DND-41 (cell line): ENCODE measurements at regions not wholly inside any gene's neighbourhood (a gene's known extent, or its start where the extent isn't known, plus 50 kb on each side); places are given as distances from the start of the nearest gene placed in this dataset.

Experiments used
- ATAC-seq: fragments of 200-7000 bp; cut with Tn5 transposase; 3 replicates; pipeline ENCODE4 v1.9.1; 2021; ENCODE audit warnings: low read depth; ENCODE audit not compliant: insufficient read depth
- DNase-seq: peaks from one replicate; pipeline ENCODE4 v3.0.0-alpha.2; 2020
- H2AFZ ChIP-seq: 2 replicates; pipeline ENCODE4 v1.6.0; 2012; ENCODE audit warnings: low read depth, low read length
- H3K27ac ChIP-seq: 2 replicates; pipeline ENCODE4 v1.5.1; 2012; ENCODE audit warnings: low read length, inconsistent platforms
- H3K27me3 ChIP-seq: fragments of 200-600 bp; sonication (generic); 2 replicates; pipeline ENCODE4 v1.6.0; 2012; ENCODE audit warnings: low read length, mild to moderate bottlenecking, inconsistent platforms; ENCODE audit not compliant: insufficient read depth, poor library complexity
- H3K36me3 ChIP-seq: 2 replicates; pipeline ENCODE4 v1.5.1; 2012; ENCODE audit warnings: low read length, inconsistent platforms; ENCODE audit not compliant: insufficient read depth
- H3K4me1 ChIP-seq: 2 replicates; pipeline ENCODE4 v1.5.1; 2012; ENCODE audit warnings: mild to moderate bottlenecking, low read length; ENCODE audit not compliant: insufficient read depth
- H3K4me2 ChIP-seq: 2 replicates; pipeline ENCODE4 v1.6.0; 2012; ENCODE audit warnings: mild to moderate bottlenecking, moderate library complexity, low read length, inconsistent platforms; ENCODE audit not compliant: insufficient read depth
- H3K4me3 ChIP-seq, 2 experiments: fragments of 200-600 bp in 1 of 2; shearing (Covaris generic) in 1 of 2; 2 replicates each; pipeline ENCODE4 v1.5.1; 2012 to 2016; ENCODE audit warnings: inconsistent platforms in 2 of 2, low read length in 2 of 2, mild to moderate bottlenecking in 2 of 2, low read depth in 1 of 2, moderate library complexity in 1 of 2
- H3K79me2 ChIP-seq: 2 replicates; pipeline ENCODE4 v1.6.0; 2012; ENCODE audit warnings: low read length, inconsistent platforms; ENCODE audit not compliant: insufficient read depth
- H3K9ac ChIP-seq: 2 replicates; pipeline ENCODE4 v1.6.0; 2012; ENCODE audit warnings: low read depth, mild to moderate bottlenecking, inconsistent platforms, low read length, moderate library complexity
- H3K9me3 ChIP-seq: 2 replicates; pipeline ENCODE4 v1.5.1; 2012; ENCODE audit warnings: low read length, moderate library complexity, mild to moderate bottlenecking, inconsistent platforms; ENCODE audit not compliant: insufficient read depth, severe bottlenecking
- H4K20me1 ChIP-seq: 2 replicates; pipeline ENCODE4 v1.6.0; 2012; ENCODE audit warnings: low read length; ENCODE audit not compliant: insufficient read depth
- CTCF ChIP-seq: IDR thresholded peaks from 2 replicates; pipeline ENCODE4 v1.5.1; 2012; ENCODE audit warnings: borderline replicate concordance, low read length, moderate library complexity, mild to moderate bottlenecking; ENCODE audit not compliant: poor library complexity, severe bottlenecking; ENCODE audit errors: extremely low read depth
- EZH2 ChIP-seq: IDR thresholded peaks from 3 replicates; pipeline ENCODE4 v1.6.1; 2012; ENCODE audit warnings: borderline replicate concordance, low read depth, mild to moderate bottlenecking, moderate library complexity, low read length, inconsistent platforms; ENCODE audit not compliant: severe bottlenecking

- no peak for TF ChIP-seq EZH2
- no peak for TF ChIP-seq CTCF
- Histone ChIP-seq H3K4me1 (no peaks in the 10 kb centered on the region), H4K20me1 (no peaks in the 10 kb centered on the region), H3K36me3 (no peaks in the 10 kb centered on the region), H3K27ac (no peak overlapping the region), H2AFZ (no peak overlapping the region), H3K79me2 (no peaks in the 10 kb centered on the region), H3K9ac (no peak overlapping the region), H3K4me2 (no peak overlapping the region), H3K9me3 (no peaks in the 10 kb centered on the region), H3K4me3 (no peak overlapping the region), H3K27me3 (no peaks in the 10 kb centered on the region)
- DNase-seq = no peak
- no peak for ATAC-seq
Observed at GRCh38 chr4:187604984-187605383, 390.6 kb upstream of the ZFP42 start.

- no peak overlapping the region for H3K4me3 ChIP-seq
- DNase-seq (no peak), ATAC-seq (no peak)
- H3K4me2 ChIP-seq = no peak overlapping the region
- H3K27me3 ChIP-seq = no peaks in the 10 kb centered on the region
- H3K79me2 ChIP-seq = no peaks in the 10 kb centered on the region
- H3K36me3 ChIP-seq = no peaks in the 10 kb centered on the region
- H3K4me1 ChIP-seq = no peaks in the 10 kb centered on the region
- no peaks in the 10 kb centered on the region for H3K9me3 ChIP-seq
- peak; percentile 69 for TF ChIP-seq CTCF
- TF ChIP-seq EZH2 = no peak
- H3K9ac ChIP-seq = no peak overlapping the region
- H3K27ac ChIP-seq = no peak overlapping the region
- H4K20me1 ChIP-seq = no peaks in the 10 kb centered on the region
- H2AFZ ChIP-seq = no peak overlapping the region
Observed at GRCh38 chr4:187606581-187606980, 389.0 kb upstream of the ZFP42 start.

- TF ChIP-seq CTCF (no peak), EZH2 (no peak)
- ATAC-seq (no peak), DNase-seq (no peak)
- Histone ChIP-seq H3K27me3 (no peaks in the 10 kb centered on the region), H3K27ac (no peak overlapping the region), H3K9ac (no peak overlapping the region), H3K4me3 (no peak overlapping the region), H4K20me1 (no peaks in the 10 kb centered on the region), H3K4me1 (no peaks in the 10 kb centered on the region), H3K36me3 (no peaks in the 10 kb centered on the region), H3K79me2 (no peaks in the 10 kb centered on the region), H2AFZ (no peak overlapping the region), H3K9me3 (no peaks in the 10 kb centered on the region), H3K4me2 (no peak overlapping the region)
Observed at GRCh38 chr4:187608001-187608421, 387.6 kb upstream of the ZFP42 start.

GRCh38 chr4:187612301-187612700 is 383.3 kb upstream of the ZFP42 start:
- Histone ChIP-seq H2AFZ (no peak overlapping the region), H4K20me1 (no peaks in the 10 kb centered on the region), H3K9me3 (peaks cover 6% of the 10 kb centered on the region), H3K9ac (no peak overlapping the region), H3K4me1 (no peaks in the 10 kb centered on the region), H3K4me2 (no peak overlapping the region), H3K27me3 (no peaks in the 10 kb centered on the region), H3K27ac (no peak overlapping the region), H3K36me3 (no peaks in the 10 kb centered on the region), H3K79me2 (no peaks in the 10 kb centered on the region), H3K4me3 (no peak overlapping the region)
- no peak for DNase-seq
- no peak for TF ChIP-seq EZH2
- no peak for ATAC-seq
